Motor neuron (in vitro differentiated cells): ENCODE measurements at regions not wholly inside any gene's neighbourhood (a gene's known extent, or its start where the extent isn't known, plus 50 kb on each side); places are given as distances from the start of the nearest gene placed in this dataset.
A peak's percentile ranks its signal among the peaks of the same experiment; 100 is the strongest.
"Not testable (repeated sequence)": the region's sequence is repeated elsewhere in the genome, so short reads cannot be mapped to it uniquely, and the experiment has no call there.

Experiments used
- ATAC-seq, 8 experiments: fragments of 200-7000 bp; cut with Tn5 transposase; replicated peaks in 6 of 8; 2 replicates each; pipeline ENCODE4 v1.8.0; 2021; ENCODE audit warnings: mild to moderate bottlenecking in 8 of 8, moderate library complexity in 8 of 8
- H3K27ac ChIP-seq, 2 donors: fragments of 250-450 bp; sonication (Bioruptor Pico); 2 replicates each; pipeline ENCODE4 v1.9.0; 2021; ENCODE audit warnings: antibody characterized with exemption in 2 of 2, mild to moderate bottlenecking in 2 of 2, moderate library complexity in 1 of 2
- H3K4me1 ChIP-seq, 2 donors: fragments of 250-450 bp; sonication (Bioruptor Pico); replicated peaks in 1 of 2; 2 replicates each; pipeline ENCODE4 v1.6.1; 2021; ENCODE audit warnings: antibody characterized with exemption in 2 of 2, mild to moderate bottlenecking in 2 of 2, moderate library complexity in 1 of 2
- H3K4me3 ChIP-seq, 5 donors: fragments of 250-450 bp; sonication (Bioruptor Pico); 2 replicates each; pipeline ENCODE4 v1.9.0; 2021; ENCODE audit warnings: antibody characterized with exemption in 5 of 5, mild to moderate bottlenecking in 5 of 5, moderate library complexity in 4 of 5
- WGBS, 10 experiments: fragments of 450-650 bp; shearing (Covaris generic); methylation state at CpG; one replicate each; pipeline ENCODE4 v1.0.0; 2022; 5-methylcytosine and 5-hydroxymethylcytosine counted together
- in situ Hi-C, 9 experiments: fragments of 400-800 bp; cut with MboI; loops; one replicate each; pipeline ENCODE4 v1.15.0; 2021; ENCODE audit warnings: low sequenced_read_pairs in 9 of 9, low pct_unique_long_range_greater_than_20kb in 2 of 9; ENCODE audit not compliant: unreplicated experiment in 9 of 9

DNA sequence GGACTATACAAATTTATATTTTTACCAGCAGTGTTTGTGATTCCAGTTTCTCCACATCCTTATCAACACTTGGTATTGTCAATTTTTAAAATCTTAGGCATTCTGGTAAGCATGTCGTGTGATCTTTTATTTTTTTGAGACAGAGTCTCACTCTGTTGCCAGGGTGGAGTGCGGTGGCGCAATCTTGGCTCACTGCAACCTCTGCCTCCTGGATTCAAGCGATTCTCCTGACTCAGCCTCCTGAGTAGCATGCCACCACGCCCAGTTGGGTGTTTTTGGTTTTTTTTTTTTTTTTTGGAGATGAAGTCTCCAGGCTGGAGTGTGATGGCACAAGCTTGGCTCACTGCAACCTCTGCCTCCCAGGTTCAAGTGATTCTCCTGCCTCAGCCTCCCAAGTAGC is 140.4 kb upstream of the FNDC3A start:
- WGBS, 10 experiments = 68 to 95% (median 85%) methylated on average over 1 to 5 of the region's 5 CpGs; no CpG with 5 or more reads in 4 of the 10 experiments
- not testable (repeated sequence) for H3K4me3 ChIP-seq

DNA sequence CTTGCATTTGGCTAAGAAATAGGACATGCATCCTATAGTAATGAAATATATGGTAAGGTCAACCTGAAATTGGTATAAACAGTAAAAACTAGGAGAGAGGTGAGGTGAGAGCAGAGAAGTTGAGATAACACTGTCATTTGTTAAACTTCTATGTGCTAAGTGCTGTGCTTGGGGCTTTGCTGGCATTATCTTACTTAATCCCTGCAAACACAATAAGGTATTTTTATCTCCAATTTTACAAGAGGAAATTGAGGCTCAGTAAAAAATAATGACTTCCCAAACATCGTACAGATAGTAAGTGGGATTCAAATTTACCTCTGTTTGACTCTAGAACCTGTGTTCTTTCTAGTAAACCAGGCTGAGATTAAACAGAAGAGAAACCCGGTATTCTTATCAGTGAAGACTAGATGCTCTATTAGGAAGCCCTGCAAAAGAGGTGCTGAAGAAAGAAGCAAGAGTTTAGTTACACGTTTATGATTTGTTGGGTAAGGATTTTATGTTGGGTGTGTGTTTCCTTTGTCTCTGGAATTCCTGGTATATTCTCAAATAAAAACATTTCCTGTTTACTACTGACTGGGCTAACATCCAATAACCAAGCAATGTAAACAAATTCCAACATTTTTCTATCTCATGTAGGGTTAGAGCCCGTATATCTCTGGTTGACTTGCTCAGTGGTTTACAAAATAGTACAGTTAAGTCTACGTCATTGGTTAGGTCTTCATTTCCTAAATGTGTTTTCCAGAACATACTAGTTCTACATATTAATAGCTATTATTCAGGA is 137.3 kb upstream of the FNDC3A start:
- in situ Hi-C loops = no loop called here
- Histone ChIP-seq H3K27ac (no peak overlapping the region), H3K4me3 (no peak overlapping the region), H3K4me1 (no peaks in the 10 kb centered on the region)
- no peak for ATAC-seq
- WGBS, 10 experiments = 30 to 100% (median 93%) methylated on average over 1 to 5 of the region's 5 CpGs

More for the DNA sequence above, 140.4 kb upstream of the FNDC3A start:
- in situ Hi-C loops, H3K4me1 ChIP-seq, H3K27ac ChIP-seq, ATAC-seq: not testable (repeated sequence)

DNA sequence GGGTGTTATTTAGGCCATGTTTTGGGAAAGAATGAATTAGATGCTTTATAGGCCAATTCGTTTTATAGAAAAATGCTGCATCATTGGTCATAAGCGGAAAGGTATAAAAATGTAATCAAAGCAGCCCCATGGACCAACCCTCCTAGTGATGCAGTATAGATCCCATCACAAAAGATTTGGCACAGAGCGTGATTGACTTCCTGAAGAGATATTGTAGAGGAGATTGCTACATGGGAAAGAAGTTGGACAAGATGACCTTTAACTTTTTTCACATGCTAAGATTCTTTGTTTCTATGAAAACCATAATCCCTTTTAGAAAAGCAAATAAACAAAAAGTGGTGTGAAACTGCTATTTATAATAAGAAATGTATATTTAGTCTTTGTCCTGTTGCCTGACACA is 136.5 kb upstream of the FNDC3A start:
- 60 to 100% (median 83%) methylated on average over 1 to 3 of the region's 3 CpGs for WGBS, 10 experiments
- in situ Hi-C loops = no loop called here

DNA sequence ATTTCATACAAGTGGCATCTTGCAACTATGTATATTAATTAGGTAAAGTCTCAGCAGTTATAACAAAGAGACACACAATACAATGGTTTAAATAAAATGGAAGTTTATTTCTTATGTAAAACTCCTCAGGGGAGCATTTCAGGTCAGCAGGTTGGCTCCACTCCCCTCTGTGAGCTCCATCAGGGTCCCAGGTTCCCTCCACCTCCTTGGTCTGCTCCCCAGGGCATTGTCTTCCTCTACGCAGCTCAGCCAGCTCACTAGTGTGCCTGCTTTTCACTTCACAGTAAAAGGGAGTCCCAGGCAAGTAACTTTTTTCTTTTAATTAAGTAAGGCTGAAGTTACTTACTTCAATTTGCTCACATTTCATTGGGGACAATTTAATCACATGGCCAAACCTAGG is 135.3 kb upstream of the FNDC3A start:
- H3K4me1 ChIP-seq = no peaks in the 10 kb centered on the region
- H3K4me3 ChIP-seq = no peak overlapping the region
- ATAC-seq = no peak
- WGBS, 10 experiments = 50 to 100% (median 85%) methylated on average over 1 of the region's 1 CpG; no CpG with 5 or more reads in 4 of the 10 experiments
- no peak overlapping the region for H3K27ac ChIP-seq
- in situ Hi-C loops = no loop called here

More for the DNA sequence above, 136.5 kb upstream of the FNDC3A start:
- no peak overlapping the region for H3K27ac ChIP-seq
- ATAC-seq = no peak
- no peak overlapping the region for H3K4me3 ChIP-seq
- no peaks in the 10 kb centered on the region for H3K4me1 ChIP-seq

DNA sequence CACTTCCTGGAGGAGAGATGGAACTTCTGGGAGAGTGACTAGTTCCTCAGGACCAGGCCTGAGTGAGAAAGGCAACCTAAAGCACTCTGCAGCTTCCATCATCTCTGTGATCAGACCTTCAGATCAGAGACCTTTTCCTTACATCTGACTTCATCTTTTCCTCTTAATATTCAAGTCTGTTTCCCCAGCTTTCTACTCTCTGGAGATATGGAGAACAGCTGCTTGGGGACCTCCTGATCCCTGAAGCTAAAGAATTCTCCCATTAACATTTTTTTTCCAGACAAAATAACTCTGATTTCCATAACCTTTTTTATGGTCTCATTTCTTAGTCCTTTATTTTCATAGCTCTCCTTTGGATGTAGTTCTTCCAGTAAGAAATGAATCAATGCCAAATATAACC is 133.4 kb upstream of the FNDC3A start:
- Histone ChIP-seq H3K27ac (no peak overlapping the region), H3K4me3 (no peak overlapping the region), H3K4me1 (no peaks in the 10 kb centered on the region)
- ATAC-seq = no peak
- in situ Hi-C loops = no loop called here

DNA sequence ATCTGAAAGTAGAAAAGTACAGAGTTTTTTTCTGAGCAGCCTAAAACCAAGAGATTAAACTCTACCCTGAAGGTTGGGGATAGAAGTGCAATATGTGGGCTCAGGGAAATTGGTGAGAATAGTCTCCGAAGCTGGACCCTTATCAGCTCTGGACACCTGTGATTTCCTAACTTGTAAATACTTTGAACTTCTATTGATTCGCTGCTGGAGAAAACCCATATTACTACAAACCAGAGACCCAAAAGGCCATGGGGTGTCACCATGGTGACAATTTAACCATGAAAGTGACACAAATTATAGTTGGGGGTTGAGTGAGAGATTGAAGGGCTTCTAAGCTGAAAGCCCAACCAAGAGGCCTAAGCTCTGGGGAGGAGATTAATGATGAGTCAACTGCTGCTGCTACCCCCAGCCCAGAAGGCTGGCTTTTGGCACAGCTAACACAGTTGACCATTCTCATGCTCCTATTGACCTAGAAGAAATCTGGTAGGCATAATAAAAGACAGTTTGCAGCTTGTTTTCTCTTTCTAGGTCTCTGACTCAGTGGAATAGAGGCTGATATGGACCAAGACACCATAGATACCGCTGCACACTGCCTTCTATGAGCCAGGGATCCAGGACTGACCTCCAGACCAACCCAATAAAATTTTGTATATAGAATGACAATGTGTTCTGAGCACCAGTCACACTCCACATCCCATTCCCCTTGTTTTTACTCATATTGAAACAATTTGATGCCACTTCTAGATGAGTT is 131.9 kb upstream of the FNDC3A start:
- 67 to 100% (median 93%) methylated on average over 1 to 3 of the region's 3 CpGs; no CpG with 5 or more reads in 1 of the 10 experiments for WGBS, 10 experiments
- ATAC-seq = no peak
- in situ Hi-C loops = no loop called here
- no peak overlapping the region for H3K27ac ChIP-seq
- no peaks in the 10 kb centered on the region for H3K4me1 ChIP-seq
- no peak overlapping the region for H3K4me3 ChIP-seq

DNA sequence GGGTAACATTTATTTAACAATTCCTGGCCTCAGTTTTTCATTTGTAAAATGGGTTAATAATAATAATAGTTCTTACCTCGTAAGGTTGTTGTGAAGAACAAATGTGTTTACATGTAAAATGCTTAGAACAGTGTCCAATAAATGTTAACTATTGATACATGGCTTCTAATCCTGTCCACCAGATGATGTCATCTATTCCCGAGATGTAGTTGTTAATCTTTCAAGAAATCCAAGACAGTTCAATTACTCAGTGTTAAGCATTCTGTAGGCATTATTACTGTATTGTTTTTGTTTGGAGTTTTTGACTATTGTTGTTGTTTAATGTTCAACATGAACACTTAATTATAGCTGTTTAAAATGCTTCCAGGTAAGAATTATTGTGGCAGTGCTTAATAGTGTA is 131.0 kb upstream of the FNDC3A start:
- Histone ChIP-seq H3K4me1 (no peaks in the 10 kb centered on the region), H3K27ac (no peak overlapping the region), H3K4me3 (no peak overlapping the region)
- 24 to 93% (median 80%) methylated on average over 1 to 2 of the region's 2 CpGs for WGBS, 10 experiments
- no peak for ATAC-seq
- in situ Hi-C loops = no loop called here

DNA sequence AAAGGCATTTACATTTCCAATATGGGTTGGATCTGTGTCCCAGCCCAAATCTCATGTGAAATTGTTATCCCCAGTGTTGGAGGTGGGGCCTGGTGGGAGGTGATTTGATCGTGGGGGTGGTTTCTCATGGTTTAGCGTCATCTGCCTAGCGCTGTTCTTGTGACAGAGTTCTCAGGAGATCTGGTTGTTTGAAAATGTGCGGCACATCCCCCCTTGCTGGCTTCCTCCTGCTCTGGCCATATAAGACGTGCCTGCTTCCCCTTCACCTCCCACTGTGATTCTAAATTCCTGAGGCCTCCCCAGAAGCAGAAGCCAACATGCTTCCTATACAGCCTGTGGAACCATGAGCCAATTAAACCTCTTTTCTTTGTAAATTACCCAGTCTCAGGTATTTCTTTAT is 126.2 kb upstream of the FNDC3A start:
- Histone ChIP-seq H3K4me3 (no peak overlapping the region), H3K27ac (no peak overlapping the region), H3K4me1 (peaks cover 0 to 7% of the 10 kb centered on the region in 2 donors)
- no peak for ATAC-seq
- in situ Hi-C loops = no loop called here
- WGBS, 10 experiments = 67 to 93% (median 78%) methylated on average over 1 to 5 of the region's 5 CpGs; no CpG with 5 or more reads in 6 of the 10 experiments

DNA sequence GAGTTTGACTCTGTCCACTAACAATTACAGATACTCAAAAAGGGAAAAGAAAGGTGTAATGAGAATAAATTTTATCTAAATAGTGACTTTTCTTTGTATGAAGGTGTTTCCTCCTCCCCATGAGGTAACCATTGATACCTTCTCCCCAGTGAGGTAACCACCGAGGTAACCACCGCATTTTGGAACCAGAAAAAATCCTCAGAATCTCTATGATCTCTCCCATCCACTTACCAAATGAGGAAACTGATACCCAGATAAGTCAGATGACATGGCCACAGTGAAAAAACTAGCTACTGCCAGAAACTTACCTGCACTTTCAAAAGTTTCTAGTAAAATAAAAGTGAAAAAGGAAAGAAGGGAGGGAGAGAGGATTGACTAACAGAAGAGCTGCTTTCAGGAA is 124.0 kb upstream of the FNDC3A start:
- no peak overlapping the region for H3K4me3 ChIP-seq
- WGBS, 10 experiments = 9 to 100% (median 88%) methylated on average over 1 to 2 of the region's 2 CpGs; no CpG with 5 or more reads in 3 of the 10 experiments
- no peak for ATAC-seq
- H3K4me1 ChIP-seq = peaks cover 0 to 7% of the 10 kb centered on the region in 2 donors
- no peak overlapping the region for H3K27ac ChIP-seq
- in situ Hi-C loops = no loop called here

DNA sequence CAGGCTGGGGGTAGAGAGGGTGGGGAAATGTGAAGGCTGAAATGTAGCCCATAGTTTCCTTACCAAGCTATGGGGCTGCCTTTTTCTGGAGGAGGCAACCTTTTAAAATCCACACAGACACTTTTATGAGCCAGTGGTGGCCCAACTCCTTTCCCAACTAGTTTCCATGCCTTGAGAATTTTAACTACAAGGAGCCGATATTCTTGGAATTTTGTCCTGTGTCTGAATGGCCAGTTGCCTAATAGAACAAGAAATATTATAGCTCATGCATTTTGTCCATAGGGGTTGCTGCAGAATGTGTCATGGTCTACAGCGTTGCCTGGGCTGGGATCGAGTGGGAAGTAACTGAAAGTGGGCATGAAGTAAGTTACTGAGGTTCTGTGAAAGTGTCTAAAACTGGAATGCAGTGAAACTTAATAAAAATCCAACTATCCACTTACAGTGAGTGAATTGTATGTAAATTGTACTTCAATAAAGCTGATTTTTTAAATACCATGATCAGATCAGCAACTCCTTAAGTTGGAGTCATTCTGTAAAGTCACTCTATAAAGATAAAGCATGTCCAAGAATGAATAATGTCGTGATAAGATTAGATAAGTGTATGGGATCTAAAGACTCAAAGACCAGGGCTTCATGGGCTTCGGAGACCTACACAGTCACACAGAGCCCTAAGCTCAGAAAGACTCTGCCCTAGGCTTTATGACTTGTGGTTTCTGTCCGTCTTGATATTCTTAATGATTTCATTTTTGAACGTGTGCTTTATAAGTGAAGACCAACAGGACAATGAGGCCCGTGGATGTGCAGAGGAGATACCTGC is 122.6 kb upstream of the FNDC3A start:
- no peak overlapping the region for H3K4me3 ChIP-seq
- in situ Hi-C loops = no loop called here
- WGBS, 10 experiments = 35 to 96% (median 76%) methylated on average over 1 to 8 of the region's 8 CpGs
- H3K27ac ChIP-seq = no peak overlapping the region
- H3K4me1 ChIP-seq = peaks cover 0 to 7% of the 10 kb centered on the region in 2 donors
- ATAC-seq = no peak

DNA sequence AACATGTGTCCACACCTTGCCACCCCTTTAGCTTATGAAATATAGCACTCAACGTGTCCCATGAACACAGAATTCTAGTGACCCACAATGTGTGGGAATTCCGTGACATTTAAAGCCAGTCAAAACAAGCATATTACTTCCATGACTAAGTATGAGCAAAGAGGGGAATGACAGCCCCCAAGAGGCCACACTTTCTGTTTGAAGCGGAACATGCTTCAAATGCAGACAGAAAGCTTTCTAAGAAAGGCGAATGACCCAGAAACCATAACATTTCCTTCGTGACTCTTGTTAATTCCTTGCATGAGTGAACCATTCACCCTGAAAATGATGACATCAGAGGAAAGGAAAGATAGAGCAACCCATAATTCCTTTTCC is 122.0 kb upstream of the FNDC3A start:
- ATAC-seq = peak in 4 of 8 experiments; percentile 24 to 56 (median 46)
- Histone ChIP-seq H3K4me3 (no peak overlapping the region), H3K27ac (no peak overlapping the region), H3K4me1 (peaks cover 0 to 11% of the 10 kb centered on the region in 2 donors)
- in situ Hi-C loops = no loop called here
- WGBS, 10 experiments = 0 to 90% (median 47%) methylated on average over 1 to 5 of the region's 5 CpGs; no CpG with 5 or more reads in 2 of the 10 experiments

DNA sequence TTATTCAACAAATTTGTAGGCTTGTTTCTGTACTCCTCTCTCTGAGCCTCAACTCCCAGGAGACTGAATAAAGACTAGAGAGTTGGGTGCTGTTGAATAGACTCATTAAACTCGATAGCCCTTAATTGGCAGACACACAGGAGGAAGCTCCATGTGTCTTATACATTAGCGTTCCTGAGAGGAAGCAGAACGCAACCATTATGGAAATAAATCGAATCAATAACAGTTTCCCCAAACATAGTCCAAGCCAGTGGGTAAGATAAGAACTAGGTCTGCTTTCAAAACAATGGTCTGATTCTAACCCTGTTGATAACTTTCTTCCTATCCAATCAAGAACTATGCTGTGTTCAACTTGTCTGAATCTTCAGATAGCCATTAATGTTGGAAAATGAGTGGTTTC is 118.1 kb upstream of the FNDC3A start:
- ATAC-seq = no peak
- Histone ChIP-seq H3K4me1 (peaks cover 3 to 22% of the 10 kb centered on the region in 2 donors), H3K27ac (no peak overlapping the region), H3K4me3 (no peak overlapping the region)
- in situ Hi-C loops = no loop called here
- 70 to 100% (median 94%) methylated on average over 1 to 4 of the region's 4 CpGs; no CpG with 5 or more reads in 1 of the 10 experiments for WGBS, 10 experiments
